Osteocyte (in vitro differentiated cells): ENCODE measurements at regions not wholly inside any gene's neighbourhood (a gene's known extent, or its start where the extent isn't known, plus 50 kb on each side); places are given as distances from the start of the nearest gene placed in this dataset.

Experiments used
- DNase-seq: peaks from one replicate; pipeline ENCODE4 v3.0.0; 2021; ENCODE audit warnings: mixed read lengths; ENCODE audit not compliant: unreplicated experiment; ENCODE audit errors: extremely low spot score
- H3K27ac Mint-ChIP-seq: one replicate; pipeline ENCODE4 v1.8.0; 2021; ENCODE audit warnings: mild to moderate bottlenecking, mixed read lengths; ENCODE audit not compliant: unreplicated experiment
- H3K27me3 Mint-ChIP-seq: one replicate; pipeline ENCODE4 v1.8.0; 2021; ENCODE audit warnings: mixed read lengths; ENCODE audit not compliant: unreplicated experiment
- H3K36me3 Mint-ChIP-seq: one replicate; pipeline ENCODE4 v1.8.0; 2021; ENCODE audit warnings: mixed read lengths; ENCODE audit not compliant: unreplicated experiment
- H3K4me1 Mint-ChIP-seq: one replicate; pipeline ENCODE4 v1.8.0; 2021; ENCODE audit warnings: mixed read lengths; ENCODE audit not compliant: unreplicated experiment
- H3K4me3 Mint-ChIP-seq: one replicate; pipeline ENCODE4 v1.8.0; 2021; ENCODE audit warnings: mild to moderate bottlenecking, moderate library complexity, mixed read lengths; ENCODE audit not compliant: unreplicated experiment
- H3K9me3 Mint-ChIP-seq: one replicate; pipeline ENCODE4 v1.8.0; 2021; ENCODE audit warnings: mixed read lengths; ENCODE audit not compliant: unreplicated experiment
- TF ChIP-seq, protein P1 (sequence below): fragments of 200-600 bp; sonication (generic); IDR thresholded peaks from 2 replicates; pipeline ENCODE4 v1.5.0; 2021; ENCODE audit warnings: antibody characterized with exemption, mild to moderate bottlenecking, moderate library complexity

DNA sequence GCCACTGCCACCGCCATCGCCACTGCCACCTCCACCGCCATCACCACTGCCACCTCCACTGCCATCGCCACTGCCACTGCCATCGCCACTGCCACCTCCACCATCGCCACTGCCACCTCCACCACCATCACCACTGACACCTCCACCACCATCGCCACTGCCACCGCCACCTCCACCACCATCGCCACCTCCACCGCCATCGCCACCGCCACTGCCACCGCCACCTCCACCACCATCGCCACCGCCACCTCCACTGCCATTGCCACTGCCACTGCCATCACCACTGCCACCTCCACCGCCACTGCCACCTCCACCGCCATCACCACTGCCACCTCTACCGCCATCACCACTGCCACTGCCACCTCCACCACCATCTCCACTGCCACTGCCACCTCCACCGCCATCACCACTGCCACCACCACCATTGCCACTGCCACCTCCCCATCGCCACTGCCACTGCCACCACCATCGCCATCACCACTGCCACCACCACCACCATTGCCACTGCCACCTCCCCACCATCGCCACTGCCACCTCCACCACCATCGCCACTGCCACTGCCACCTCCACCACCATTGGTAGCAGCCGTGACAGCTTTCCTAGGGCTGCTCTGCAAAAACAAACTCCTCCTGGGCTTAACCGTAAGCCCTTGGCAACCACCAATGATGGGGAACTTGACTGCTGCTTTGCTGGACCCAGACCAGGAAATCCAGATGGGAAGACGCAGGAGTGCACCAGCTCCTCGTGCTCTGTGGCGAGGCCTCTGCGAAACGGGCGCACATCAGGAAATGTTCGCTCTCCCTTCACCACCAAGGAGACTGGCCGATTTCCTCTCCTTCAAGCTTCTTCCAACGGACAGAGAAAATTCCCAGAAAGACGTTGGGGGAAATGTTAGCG lies 147.2 kb downstream of the RBFOX3 start:
- Mint-ChIP-seq H3K36me3 (no peaks in the 10 kb centered on the region), H3K4me1 (peaks cover 30% of the 10 kb centered on the region), H3K27ac (no peak overlapping the region), H3K27me3 (no peaks in the 10 kb centered on the region), H3K4me3 (no peak overlapping the region), H3K9me3 (no peaks in the 10 kb centered on the region)
- TF ChIP-seq, protein P1, sequence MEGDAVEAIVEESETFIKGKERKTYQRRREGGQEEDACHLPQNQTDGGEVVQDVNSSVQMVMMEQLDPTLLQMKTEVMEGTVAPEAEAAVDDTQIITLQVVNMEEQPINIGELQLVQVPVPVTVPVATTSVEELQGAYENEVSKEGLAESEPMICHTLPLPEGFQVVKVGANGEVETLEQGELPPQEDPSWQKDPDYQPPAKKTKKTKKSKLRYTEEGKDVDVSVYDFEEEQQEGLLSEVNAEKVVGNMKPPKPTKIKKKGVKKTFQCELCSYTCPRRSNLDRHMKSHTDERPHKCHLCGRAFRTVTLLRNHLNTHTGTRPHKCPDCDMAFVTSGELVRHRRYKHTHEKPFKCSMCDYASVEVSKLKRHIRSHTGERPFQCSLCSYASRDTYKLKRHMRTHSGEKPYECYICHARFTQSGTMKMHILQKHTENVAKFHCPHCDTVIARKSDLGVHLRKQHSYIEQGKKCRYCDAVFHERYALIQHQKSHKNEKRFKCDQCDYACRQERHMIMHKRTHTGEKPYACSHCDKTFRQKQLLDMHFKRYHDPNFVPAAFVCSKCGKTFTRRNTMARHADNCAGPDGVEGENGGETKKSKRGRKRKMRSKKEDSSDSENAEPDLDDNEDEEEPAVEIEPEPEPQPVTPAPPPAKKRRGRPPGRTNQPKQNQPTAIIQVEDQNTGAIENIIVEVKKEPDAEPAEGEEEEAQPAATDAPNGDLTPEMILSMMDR, result no peak
- DNase-seq, result no peak

DNA sequence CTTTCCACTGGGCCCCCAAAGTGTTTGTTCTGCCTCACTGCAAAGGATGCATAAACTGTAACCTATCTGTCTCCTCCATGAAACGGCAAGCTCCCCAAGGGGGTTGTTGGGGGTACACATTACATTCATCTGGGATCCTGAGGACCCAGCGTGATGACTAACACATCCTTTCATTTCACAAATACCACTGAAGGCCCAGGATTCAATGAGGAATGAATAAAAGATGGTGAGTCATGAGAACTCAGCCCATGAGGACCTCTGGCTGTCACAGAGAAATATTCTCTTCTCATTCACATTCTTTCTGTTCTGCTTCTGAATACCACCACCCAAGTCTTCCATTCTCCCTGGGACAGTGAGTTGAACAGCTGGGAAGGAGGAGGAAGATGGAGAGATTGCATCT lies 149.8 kb downstream of the RBFOX3 start:
- Mint-ChIP-seq H3K9me3 (no peaks in the 10 kb centered on the region), H3K4me3 (no peak overlapping the region), H3K4me1 (peaks cover 30% of the 10 kb centered on the region), H3K27me3 (no peaks in the 10 kb centered on the region), H3K36me3 (no peaks in the 10 kb centered on the region), H3K27ac (peak overlapping the region; percentile 62)
- DNase-seq, result no peak
- TF ChIP-seq, protein P1, result no peak

DNA sequence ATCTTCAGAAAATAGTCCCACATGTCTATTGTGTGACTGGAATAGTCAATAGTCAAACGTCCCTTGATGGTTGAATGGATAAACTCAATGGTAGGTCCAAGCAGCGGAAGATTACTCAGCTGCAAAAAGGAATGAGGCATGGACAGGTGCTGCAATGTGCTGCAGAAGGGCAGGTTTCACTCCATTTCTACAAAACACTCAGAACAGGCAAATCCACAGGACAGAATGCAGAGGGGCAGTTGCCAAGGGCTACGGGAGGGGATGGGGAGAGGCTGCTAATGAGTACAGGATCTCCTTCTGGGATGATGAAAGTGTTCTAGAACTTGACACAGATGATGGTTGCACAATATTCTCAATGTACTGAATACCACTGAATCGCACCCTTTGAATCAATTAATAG lies 151.0 kb downstream of the RBFOX3 start:
- Mint-ChIP-seq H3K27me3 (peaks cover 5% of the 10 kb centered on the region), H3K4me1 (peaks cover 20% of the 10 kb centered on the region)
- TF ChIP-seq, protein P1, result no peak

DNA sequence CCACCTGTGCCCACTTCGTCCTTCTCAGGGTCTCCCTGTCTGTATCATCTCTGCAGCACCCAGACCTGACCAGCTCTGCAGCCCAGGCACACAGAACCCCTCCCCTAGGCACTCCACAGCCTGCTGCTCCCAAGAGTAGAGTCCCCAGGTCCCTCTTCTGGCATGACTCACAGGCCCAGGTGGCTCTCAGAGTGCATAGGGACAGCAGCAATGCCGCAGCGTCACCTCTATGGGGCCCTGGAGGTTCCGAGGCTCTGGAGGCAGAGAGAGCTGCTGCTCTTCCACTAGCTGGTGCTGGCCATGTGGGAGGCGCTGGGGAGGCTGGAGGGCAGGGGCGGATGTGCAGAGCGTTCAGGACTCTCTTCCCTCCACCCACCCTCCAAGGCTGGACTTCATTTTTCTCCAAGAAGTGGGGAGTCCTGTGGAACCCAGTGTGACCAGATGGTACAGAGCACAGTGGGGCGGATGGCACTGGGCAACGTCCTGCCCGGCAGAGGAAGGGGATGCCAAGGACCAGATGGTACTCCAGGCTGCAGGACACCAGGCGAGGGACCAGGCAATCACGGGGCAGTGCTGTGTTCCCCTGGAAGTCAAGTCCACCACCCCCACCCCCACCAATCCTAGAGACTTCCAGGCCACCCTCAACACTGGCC lies 151.7 kb downstream of the RBFOX3 start:
- Mint-ChIP-seq H3K27ac (no peak overlapping the region), H3K27me3 (peaks cover 5% of the 10 kb centered on the region), H3K4me3 (no peak overlapping the region), H3K36me3 (no peaks in the 10 kb centered on the region), H3K4me1 (peaks cover 14% of the 10 kb centered on the region), H3K9me3 (no peaks in the 10 kb centered on the region)
- no peak for DNase-seq
- TF ChIP-seq, protein P1, result no peak

More for the DNA sequence above, 151.0 kb downstream of the RBFOX3 start:
- H3K4me3 Mint-ChIP-seq, result no peak overlapping the region
- H3K36me3 Mint-ChIP-seq, result no peaks in the 10 kb centered on the region
- no peaks in the 10 kb centered on the region for H3K9me3 Mint-ChIP-seq
- no peak for DNase-seq
- H3K27ac Mint-ChIP-seq, result no peak overlapping the region

DNA sequence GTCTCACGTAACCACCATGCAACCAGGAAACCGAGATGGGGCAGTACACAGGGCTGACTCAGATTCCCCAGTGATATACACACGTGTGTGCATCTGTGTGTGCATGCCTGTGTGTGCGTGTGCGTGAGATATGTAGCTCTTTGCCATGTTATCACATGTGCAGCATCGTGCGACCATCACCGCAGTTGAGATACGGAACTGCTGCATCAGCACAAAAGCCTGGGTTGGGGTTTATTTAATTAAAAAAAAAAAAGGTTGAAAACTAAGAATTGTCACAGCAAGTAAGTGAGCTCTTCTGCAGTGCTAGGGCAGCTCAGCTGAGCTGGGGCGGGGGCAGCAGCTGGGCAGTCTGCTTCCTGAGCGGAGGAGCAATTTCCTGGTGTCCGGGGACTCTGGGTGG lies 152.5 kb downstream of the RBFOX3 start:
- H3K36me3 Mint-ChIP-seq, result no peaks in the 10 kb centered on the region
- no peaks in the 10 kb centered on the region for H3K9me3 Mint-ChIP-seq
- H3K4me3 Mint-ChIP-seq, result no peak overlapping the region
- peaks cover 5% of the 10 kb centered on the region for H3K27me3 Mint-ChIP-seq
- peaks cover 14% of the 10 kb centered on the region for H3K4me1 Mint-ChIP-seq
- H3K27ac Mint-ChIP-seq, result no peak overlapping the region
- TF ChIP-seq, protein P1, result no peak
- no peak for DNase-seq
